HCT116 (cell line): ENCODE measurements at regions not wholly inside any gene's neighbourhood (a gene's known extent, or its start where the extent isn't known, plus 50 kb on each side); places are given as distances from the start of the nearest gene placed in this dataset.

ENCODE experiments used
- CEBPB ChIP-seq: IDR thresholded peaks from 2 replicates; pipeline ENCODE4 v1.6.1; 2012; ENCODE audit warnings: low read depth
- EGR1 ChIP-seq: IDR thresholded peaks from 2 replicates; pipeline ENCODE4 v1.6.1; 2012; ENCODE audit warnings: low read depth
- EZH2 ChIP-seq: fragments of 200-600 bp; sonication (generic); IDR thresholded peaks from 2 replicates; pipeline ENCODE4 v1.6.1; 2017; ENCODE audit warnings: antibody characterized with exemption, mixed run types
- EZH2phosphoT487 ChIP-seq: fragments of 200-600 bp; IDR thresholded peaks from 2 replicates; pipeline ENCODE4 v1.6.1; 2018; ENCODE audit warnings: antibody characterized with exemption, borderline replicate concordance
- POLR2A ChIP-seq: IDR thresholded peaks from 2 replicates; pipeline ENCODE4 v1.7.0; 2011; ENCODE audit warnings: borderline replicate concordance; ENCODE audit not compliant: insufficient read depth, insufficient read length; ENCODE audit errors: extremely low read depth
- POLR2AphosphoS5 ChIP-seq: IDR thresholded peaks from 2 replicates; pipeline ENCODE4 v1.6.1; 2011; ENCODE audit warnings: mild to moderate bottlenecking, low read depth, low read length, moderate library complexity
- RAD21 ChIP-seq: IDR thresholded peaks from 2 replicates; pipeline ENCODE4 v1.6.1; 2012; ENCODE audit warnings: low read depth, mild to moderate bottlenecking
- SP1 ChIP-seq: IDR thresholded peaks from 2 replicates; pipeline ENCODE4 v1.6.1; 2012; ENCODE audit warnings: low read depth
- YY1 ChIP-seq: IDR thresholded peaks from 2 replicates; pipeline ENCODE4 v1.6.1; 2011; ENCODE audit warnings: low read length, low read depth, moderate library complexity, mild to moderate bottlenecking; ENCODE audit not compliant: insufficient replicate concordance; ENCODE audit errors: extremely low read depth
- TF ChIP-seq, protein P1 (sequence below), 3 experiments: fragments of 200-600 bp in 1 of 3; sonication (generic) in 1 of 3; IDR thresholded peaks in 2 of 3; conservative IDR thresholded peaks in 1 of 3; 2 replicates each; pipeline ENCODE4 v1.5.1; 2012 to 2017; ENCODE audit warnings: low read depth in 2 of 3, low read length in 2 of 3, antibody characterized with exemption in 1 of 3, borderline replicate concordance in 1 of 3, control low read depth in 1 of 3, mild to moderate bottlenecking in 1 of 3, mixed read lengths in 1 of 3, mixed run types in 1 of 3, moderate library complexity in 1 of 3; ENCODE audit not compliant: insufficient read depth in 1 of 3
- TF ChIP-seq, protein P2 (sequence below): IDR thresholded peaks from 2 replicates; pipeline ENCODE4 v1.6.1; 2012
- TF ChIP-seq, protein P3 (sequence below): IDR thresholded peaks from 2 replicates; pipeline ENCODE4 v1.6.1; 2011; ENCODE audit warnings: mild to moderate bottlenecking, low read length, moderate library complexity; ENCODE audit not compliant: insufficient replicate concordance; ENCODE audit errors: extremely low read depth

DNA sequence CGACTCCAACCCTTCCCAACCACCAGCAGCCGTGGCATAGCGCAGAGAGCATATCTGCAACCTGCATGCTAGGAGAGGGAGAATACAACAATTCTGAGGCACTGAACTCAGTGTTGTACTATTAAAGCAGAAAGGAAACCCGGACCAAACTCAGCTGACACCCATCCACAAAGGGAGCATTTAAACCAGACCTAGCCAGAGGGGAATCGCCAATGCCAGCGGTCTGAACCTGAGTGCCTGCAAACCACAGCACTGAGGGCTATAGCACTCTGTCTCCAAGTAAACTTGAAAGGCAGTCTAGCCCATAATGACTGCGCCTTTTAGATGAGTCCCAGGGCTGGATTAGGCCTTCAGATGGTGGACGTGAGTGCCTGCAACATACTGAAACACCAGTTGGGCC, 494.4 kb upstream of the PTPRD start:
- TF ChIP-seq EZH2phosphoT487 = no peak
- TF ChIP-seq, protein P1, sequence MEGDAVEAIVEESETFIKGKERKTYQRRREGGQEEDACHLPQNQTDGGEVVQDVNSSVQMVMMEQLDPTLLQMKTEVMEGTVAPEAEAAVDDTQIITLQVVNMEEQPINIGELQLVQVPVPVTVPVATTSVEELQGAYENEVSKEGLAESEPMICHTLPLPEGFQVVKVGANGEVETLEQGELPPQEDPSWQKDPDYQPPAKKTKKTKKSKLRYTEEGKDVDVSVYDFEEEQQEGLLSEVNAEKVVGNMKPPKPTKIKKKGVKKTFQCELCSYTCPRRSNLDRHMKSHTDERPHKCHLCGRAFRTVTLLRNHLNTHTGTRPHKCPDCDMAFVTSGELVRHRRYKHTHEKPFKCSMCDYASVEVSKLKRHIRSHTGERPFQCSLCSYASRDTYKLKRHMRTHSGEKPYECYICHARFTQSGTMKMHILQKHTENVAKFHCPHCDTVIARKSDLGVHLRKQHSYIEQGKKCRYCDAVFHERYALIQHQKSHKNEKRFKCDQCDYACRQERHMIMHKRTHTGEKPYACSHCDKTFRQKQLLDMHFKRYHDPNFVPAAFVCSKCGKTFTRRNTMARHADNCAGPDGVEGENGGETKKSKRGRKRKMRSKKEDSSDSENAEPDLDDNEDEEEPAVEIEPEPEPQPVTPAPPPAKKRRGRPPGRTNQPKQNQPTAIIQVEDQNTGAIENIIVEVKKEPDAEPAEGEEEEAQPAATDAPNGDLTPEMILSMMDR (IDR thresholded peaks at IDR 0.05 in 2 of 3, conservative IDR thresholded peaks at IDR 0.05 in 1 of 3; ENCODE audit: borderline replicate concordance in 1 of 3, insufficient read depth in 1 of 3, low read depth in 2 of 3, low read length in 2 of 3) = no peak
- no peak for TF ChIP-seq CEBPB
- no peak for TF ChIP-seq EGR1
- no peak for TF ChIP-seq POLR2A
- TF ChIP-seq EZH2 = no peak
- TF ChIP-seq, protein P2, sequence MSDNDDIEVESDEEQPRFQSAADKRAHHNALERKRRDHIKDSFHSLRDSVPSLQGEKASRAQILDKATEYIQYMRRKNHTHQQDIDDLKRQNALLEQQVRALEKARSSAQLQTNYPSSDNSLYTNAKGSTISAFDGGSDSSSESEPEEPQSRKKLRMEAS = no peak
- TF ChIP-seq POLR2AphosphoS5 = no peak
- no peak for TF ChIP-seq SP1
- TF ChIP-seq RAD21 = no peak
- no peak for TF ChIP-seq YY1
- TF ChIP-seq, protein P3, sequence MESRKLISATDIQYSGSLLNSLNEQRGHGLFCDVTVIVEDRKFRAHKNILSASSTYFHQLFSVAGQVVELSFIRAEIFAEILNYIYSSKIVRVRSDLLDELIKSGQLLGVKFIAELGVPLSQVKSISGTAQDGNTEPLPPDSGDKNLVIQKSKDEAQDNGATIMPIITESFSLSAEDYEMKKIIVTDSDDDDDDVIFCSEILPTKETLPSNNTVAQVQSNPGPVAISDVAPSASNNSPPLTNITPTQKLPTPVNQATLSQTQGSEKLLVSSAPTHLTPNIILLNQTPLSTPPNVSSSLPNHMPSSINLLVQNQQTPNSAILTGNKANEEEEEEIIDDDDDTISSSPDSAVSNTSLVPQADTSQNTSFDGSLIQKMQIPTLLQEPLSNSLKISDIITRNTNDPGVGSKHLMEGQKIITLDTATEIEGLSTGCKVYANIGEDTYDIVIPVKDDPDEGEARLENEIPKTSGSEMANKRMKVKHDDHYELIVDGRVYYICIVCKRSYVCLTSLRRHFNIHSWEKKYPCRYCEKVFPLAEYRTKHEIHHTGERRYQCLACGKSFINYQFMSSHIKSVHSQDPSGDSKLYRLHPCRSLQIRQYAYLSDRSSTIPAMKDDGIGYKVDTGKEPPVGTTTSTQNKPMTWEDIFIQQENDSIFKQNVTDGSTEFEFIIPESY = no peak
